Cardiac fibroblast (primary cell): ENCODE measurements at regions not wholly inside any gene's neighbourhood (a gene's known extent, or its start where the extent isn't known, plus 50 kb on each side); places are given as distances from the start of the nearest gene placed in this dataset.

ENCODE experiments used
- DNase-seq, 2 donors: peaks; one replicate each; pipeline versions ENCODE4 v3.0.0 to v3.0.0-alpha.2; 2010; ENCODE audit warnings: low read depth in 2 of 2
- H3K4me3 ChIP-seq, 2 donors: replicated peaks in 1 of 2; 1 replicate in 1 of 2; 2 replicates in 1 of 2; pipeline ENCODE4 v1.5.1; 2011; ENCODE audit warnings: low read depth in 2 of 2, low read length in 2 of 2, mild to moderate bottlenecking in 2 of 2, moderate library complexity in 1 of 2
- CTCF ChIP-seq: IDR thresholded peaks from one replicate; pipeline ENCODE4 v1.5.1; 2011; ENCODE audit warnings: low read depth, mild to moderate bottlenecking, low read length, inconsistent platforms

- no peak for TF ChIP-seq CTCF
- no peak for DNase-seq
- no peak overlapping the region for H3K4me3 ChIP-seq
Observed at GRCh38 chr2:185127412-185127811, 529.1 kb downstream of the ZNF804A start.

- DNase-seq: no peak
- no peak overlapping the region for H3K4me3 ChIP-seq
- no peak for TF ChIP-seq CTCF
Observed at GRCh38 chr2:185128346-185128745, 530.0 kb downstream of the ZNF804A start.

- H3K4me3 ChIP-seq: no peak overlapping the region
- no peak for DNase-seq
- no peak for TF ChIP-seq CTCF
Observed at GRCh38 chr2:185128996-185129395, 530.7 kb downstream of the ZNF804A start.

DNA sequence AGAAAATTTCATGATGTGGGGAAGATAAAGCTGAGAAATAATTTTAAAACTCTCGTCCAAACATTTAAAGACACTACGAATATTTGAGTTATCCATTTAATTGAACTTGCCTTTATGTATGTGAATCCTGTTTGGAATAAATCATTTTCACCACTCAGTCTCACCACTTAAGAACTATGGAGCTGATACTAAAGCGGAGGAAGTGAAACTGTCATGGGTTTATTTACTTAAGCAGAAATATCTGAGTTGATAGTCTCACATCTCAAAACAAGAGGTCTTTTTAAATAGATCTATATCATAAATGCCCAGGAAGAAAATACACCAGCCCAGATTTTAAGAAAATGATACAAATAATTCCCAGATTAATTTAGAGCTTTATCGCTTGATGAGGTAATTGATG is 532.4 kb downstream of the ZNF804A start:
- no peak overlapping the region for H3K4me3 ChIP-seq
- no peak for TF ChIP-seq CTCF
- DNase-seq: no peak

GRCh38 chr2:185132501-185133041 is 534.2 kb downstream of the ZNF804A start:
- no peak for TF ChIP-seq CTCF
- DNase-seq: no peak
- no peak overlapping the region for H3K4me3 ChIP-seq

- no peak for TF ChIP-seq CTCF
- DNase-seq: no peak
- no peak overlapping the region for H3K4me3 ChIP-seq
Observed at GRCh38 chr2:185137700-185138099, 539.4 kb downstream of the ZNF804A start.

GRCh38 chr2:185142677-185143076 is 544.3 kb downstream of the ZNF804A start:
- DNase-seq: no peak
- no peak for TF ChIP-seq CTCF
- H3K4me3 ChIP-seq: no peak overlapping the region
